HG03095 (cell line): ENCODE measurements at regions not wholly inside any gene's neighbourhood (a gene's known extent, or its start where the extent isn't known, plus 50 kb on each side); places are given as distances from the start of the nearest gene placed in this dataset.

Experiments
- ATAC-seq: cut with Tn5 transposase; IDR thresholded peaks from one replicate; pipeline ENCODE4 v1.9.1; 2021; ENCODE audit warnings: moderate library complexity; ENCODE audit not compliant: unreplicated experiment

DNA sequence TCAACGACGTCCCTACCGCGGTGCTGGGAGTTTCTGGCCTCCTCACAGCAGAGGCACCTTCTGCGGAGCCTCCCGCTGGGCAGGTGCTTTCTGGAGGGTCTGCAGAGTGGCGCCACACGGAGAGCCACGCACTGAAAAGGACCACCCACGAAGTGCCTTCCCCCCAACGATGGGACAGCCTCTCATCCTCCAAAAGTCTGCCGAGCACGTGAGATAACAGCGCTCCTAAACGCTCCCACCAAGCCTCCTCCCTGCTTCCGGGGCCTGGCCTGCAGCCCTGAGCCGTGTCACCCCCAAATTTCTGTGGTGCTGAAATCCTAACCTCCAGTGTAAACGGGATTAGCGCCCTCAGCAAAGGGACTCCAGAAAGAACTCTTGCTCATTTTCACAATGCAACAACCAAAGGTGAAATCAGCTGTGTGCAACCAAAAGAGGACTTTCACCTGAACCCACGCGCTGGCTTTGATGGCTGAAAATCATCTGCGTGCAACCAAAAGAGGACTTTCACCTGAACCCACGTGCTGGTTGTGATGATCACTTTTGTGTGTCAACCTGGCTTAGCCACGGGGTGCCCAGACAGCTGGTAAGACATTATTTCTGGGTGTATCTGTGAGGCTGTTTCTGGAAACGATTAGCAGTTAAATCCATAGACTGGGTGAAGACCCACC lies 924.6 kb downstream of the BRD1 start:
- ATAC-seq = no peak

DNA sequence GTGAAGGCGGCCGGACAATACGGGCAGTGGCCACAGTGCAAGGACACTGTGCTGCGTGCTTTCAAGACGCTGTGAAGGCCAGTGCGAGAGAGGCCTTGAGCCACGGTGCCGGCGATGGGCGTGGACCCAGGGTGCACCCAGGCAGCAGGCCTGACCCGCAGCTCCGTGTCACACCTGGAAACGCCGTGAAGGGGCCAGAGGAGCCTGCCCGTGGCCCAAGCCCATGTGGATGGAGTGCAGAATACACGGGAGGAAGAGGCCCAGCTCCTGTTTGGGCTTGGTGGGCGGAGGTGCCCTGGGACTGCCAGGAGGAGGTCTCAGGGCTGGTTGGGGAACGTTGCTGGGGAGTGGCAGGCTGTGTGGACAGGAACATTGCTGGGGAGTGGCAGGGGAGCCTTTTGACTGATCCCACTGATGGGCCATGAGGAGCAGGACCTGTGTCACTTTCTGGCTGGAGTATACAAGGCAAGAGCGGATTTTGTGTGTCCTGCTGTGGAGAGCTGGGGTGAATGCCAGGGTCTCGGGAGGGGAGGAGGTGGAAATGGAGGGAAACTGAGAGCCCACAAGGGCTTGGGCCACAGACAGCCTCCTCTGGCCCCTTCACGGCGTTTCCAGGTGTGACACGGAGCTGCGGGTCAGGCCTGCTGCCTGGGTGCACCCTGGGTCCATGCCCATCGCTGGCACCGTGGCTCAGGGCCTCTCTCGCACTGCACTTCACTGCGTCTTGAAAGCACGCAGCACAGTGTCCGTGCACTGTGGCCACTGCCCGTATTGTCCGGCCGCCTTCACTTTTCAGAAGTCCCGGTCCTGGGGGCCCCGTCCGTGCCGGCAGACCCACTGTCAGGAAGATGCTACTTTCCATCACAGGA lies 925.4 kb downstream of the BRD1 start:
- no peak for ATAC-seq

DNA sequence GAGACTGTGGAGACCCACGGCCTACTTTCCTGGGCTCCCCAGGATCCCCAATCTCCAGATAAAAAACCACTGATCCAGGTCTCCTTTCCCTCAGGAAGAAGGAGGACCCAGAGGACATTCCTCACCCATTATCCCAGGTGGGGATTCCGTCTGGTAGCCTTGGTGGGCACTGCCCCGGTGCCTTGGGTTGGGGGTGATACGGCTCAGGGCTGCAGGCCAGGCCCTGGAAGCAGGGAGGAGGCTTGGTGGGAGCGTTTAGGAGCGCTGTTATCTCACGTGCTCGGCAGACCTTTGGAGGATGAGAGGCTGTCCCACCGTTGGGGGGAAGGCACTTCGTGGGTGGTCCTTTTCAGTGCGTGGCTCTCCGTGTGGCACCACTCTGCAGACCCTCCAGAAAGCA lies 926.3 kb downstream of the BRD1 start:
- no peak for ATAC-seq

DNA sequence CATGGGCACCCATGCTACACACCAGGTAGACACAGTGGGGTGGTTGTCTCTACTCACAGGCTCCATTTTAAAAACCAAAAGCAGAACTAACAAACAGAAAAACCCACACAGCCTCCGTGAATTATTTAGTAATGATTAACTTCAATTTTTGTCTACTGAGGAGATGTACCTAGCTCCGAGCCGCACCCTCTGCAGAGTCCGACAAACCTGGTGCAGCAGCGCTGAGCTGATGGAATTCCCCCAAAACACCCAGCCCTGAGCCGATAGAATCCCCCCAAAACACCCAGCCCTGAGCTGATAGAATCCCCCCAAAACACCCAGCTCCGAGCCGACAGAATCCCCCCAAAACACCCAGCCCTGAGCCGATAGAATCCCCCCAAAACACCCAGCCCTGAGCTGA lies 927.0 kb downstream of the BRD1 start:
- no peak for ATAC-seq

DNA sequence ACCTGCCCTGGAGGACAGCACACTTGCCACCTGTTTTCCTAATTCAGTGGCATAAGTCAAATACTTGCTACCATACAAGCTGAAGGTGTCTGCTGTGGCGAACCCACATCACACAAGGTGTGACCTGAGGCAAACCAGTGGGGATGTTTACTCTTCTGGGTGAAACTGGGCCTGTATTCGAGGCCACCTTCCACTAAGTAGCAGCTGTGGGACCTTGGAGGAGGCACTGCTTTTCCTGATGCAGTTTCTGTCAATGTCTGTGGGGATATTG lies 927.4 kb downstream of the BRD1 start:
- no peak for ATAC-seq

DNA sequence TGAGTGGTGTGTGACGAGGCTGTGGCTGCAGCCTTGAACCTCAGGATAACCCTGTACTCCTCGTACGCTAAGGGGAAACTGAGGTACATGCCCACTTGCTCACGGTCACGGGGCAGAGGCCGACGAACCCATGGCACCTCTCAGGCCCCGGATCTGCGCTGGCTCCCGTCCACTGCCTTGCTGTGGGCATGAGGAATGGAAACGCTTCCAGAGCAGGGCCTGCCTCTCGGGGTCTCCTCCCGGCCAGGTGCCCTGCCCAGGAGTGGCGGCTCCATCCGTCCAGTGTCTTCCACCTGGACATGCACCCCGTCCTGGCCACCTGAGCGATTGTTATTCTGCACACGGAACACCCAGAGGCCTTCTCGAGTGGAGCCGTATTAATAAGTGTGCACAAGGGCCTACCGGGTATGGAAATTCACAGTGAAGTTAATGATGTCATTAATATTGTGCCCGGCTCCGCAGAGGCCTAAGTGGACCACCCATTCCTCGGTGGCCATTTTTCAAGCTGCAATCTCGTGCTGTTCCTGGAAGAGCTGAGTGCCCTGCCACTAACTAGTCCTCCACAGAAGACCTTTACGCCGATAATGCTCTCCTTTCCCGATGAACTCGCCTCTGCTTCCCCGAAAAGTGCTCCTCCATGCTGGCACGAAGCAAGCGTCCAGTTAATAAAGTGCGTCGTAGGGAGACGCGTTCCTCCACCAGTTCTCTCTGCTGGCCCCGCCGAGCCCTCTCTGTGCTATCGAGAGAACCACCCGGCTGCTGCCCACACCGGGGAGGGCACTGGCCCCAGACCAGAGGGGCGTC lies 927.9 kb downstream of the BRD1 start:
- no peak for ATAC-seq

DNA sequence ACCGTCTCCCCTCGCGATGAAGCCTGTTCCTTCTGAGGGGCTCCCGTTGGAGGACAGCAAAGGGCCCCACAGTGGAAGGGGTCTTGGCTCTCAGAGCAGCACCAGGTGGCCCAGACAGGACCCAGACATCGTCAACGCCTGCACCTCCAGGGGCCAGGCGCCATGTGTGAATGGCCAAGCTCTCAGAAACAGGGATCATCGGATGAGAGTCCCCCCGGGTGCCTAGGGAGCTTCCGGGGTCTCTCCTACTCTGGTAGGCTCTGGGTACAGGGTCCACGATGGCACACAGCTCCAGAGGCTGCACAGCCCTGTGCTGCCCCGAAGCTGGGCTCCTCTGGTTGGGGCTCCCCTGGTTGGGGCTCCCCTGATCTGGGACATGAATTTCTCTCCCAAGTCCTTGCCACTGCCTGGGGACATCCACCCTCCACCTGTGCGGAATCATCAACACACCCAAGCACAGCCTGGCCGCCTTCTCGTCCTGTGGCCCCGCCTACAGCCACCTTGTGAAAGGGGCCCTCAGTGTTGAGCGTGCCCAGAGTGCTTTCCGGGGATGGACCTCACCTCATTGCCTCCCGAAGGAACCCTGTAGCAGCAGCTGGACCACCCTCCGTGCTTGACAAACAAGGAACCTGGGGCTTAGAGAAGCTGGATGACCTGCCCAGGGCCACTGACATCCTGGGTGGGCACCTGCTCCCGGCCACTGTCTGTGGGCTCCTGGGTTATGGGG lies 929.0 kb downstream of the BRD1 start:
- no peak for ATAC-seq

DNA sequence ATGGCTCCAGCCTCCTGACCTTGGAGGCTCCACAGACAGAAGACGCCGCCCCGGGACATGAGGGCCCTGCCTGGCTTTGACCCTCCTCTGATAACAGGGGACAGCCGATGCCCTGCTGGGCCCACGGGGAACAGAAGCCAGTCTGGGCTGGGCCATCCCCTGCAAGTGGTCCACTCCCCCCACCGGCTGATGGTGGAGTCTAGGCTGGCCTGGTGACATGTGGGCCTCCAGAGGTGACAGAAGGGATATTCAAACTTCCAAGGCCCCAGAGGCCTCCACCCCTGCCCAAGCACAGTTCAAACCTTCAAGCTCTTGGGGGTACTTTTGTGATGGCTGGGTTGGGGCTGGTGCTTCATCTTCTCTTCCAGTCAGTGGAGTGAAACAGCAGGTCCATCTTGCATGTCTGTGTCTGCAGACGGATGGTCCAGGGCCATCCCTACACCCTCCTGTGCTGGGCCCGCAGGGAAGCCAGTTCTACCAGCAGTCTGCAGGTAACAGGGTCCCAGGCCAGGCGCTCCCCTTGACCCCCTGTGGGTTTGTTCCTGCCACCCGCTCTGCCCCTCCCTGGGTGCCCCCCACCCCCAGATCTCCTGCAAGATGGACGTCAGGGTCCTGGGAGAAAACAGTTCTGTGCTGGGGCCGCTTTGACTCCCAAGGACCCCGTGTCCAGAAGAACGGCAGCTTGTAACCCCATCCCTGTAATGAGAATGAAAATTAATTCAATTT lies 929.9 kb downstream of the BRD1 start:
- no peak for ATAC-seq

DNA sequence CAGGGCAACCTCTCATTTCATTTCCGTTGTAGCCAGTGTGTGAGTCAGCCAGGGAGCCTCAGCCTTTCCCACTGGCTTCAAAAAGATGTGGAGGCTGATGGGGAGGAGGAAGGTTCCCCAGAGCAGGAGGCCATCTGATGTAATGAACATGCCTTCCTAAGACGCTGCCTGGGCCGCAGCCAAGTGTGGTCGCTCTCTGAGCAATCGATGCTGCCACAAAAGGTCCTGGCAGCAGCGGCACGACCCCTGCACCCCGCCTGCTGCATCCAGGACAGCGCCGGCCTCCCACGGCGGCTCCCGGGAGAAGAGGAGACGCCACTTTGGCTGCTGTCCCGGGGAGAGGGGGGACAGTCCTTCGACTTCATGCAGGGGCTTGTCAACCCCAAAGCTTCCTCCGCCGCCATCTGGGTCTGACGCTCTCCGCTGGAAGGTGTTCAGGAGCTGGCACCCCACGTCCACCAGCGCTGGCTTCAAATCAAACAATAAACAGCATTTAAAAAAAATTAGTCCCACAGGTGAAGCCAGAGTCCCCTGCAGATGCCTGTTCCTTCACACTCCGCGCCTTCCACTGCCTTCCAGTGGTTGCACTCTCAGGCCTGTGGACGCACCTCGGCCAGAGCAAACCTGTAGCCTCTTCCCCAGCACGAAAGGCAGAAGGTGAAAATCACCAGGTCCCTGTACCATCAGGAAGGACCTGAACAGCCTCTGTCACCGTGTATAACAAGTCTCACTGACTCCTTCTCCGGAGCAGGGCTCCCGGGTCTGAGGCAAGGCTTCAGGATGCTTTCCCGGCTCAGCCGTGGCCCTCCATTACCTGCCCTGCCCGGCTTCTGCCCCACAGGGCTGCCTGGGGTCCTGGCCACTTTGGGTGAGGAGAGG lies 930.7 kb downstream of the BRD1 start:
- ATAC-seq = no peak

DNA sequence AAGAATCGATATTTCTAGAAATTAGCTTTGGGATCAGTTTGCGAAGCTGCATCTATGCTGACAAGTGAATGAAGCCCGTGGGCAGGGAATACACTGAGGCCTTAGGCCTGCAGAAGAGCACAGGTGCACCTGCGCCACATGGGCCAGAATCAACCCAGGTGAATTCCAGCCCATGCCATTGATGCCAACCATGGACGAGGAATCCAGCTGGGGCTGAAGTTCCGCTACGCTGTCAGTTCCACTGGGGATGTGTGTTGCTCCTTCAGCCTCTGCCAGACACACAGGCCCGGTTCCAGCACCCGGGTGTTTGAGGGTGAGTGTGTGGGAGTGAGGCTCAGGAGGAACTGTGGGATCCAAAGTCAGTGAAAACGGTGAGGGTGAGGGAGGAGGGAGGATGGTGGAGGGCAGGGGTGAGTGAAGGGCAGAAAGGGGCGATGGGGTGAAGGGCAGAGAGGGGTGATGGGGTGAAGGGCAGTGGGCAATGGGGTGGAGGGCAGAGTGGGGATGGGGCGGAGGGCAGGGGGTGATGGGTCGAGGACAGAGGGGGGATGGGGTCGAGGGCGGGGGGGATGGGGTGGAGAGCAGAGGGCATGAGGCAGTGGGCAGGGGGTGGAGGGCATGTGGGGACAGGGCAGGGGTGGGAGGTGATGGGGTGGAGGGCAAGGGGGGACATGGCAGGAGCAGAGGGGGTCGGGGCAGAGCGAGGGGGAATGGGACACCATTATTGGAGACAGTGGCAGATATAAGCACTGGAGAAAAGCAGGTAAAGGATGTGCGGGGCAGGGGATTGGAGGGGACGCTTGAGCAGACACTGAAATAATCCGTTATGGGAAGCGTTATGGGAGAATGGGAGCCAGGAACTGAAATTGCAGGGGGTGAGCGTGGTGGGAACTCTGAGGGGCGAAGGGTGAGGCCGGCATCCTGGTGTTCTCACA lies 931.6 kb downstream of the BRD1 start:
- ATAC-seq = no peak

DNA sequence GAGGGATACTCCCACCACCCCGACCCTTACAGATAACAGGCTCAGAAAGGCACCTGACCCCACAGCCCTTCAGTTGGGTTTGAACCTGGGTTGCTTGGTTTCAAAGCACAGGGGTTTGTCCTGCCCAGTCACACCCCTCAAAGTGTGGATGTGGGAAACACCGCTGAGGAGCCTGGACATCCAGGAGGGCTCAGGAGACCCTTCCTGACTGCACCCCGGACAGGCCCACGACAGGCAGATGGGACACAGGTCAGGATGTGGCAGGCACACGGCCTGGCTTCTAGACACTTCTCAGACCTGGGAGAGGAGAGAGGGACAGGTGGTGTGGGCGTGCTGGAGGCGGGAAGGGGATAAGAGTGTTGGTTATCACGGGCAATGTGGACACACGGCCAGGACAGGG lies 932.3 kb downstream of the BRD1 start:
- no peak for ATAC-seq

DNA sequence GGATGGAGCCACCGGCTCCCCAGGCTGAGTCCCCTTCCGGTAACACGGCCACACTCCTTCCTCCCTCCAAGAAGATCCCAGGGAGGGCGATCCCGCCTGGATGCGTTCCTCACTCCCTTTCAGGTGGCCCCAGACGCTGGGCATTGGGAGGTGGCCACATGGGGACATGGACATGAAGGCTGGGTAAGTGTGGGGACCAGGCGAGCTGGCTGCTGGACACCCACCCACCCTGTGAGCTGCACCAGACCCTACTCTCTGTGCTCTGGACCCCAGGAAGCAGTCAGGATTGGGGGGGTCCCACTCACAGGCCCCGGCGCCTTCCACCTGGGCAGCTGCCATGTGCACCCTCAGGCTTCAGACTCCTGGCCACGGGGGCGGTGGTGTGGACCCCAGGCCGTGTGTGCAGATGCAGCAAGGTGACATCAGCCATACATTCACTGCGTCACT lies 932.8 kb downstream of the BRD1 start:
- ATAC-seq = no peak

DNA sequence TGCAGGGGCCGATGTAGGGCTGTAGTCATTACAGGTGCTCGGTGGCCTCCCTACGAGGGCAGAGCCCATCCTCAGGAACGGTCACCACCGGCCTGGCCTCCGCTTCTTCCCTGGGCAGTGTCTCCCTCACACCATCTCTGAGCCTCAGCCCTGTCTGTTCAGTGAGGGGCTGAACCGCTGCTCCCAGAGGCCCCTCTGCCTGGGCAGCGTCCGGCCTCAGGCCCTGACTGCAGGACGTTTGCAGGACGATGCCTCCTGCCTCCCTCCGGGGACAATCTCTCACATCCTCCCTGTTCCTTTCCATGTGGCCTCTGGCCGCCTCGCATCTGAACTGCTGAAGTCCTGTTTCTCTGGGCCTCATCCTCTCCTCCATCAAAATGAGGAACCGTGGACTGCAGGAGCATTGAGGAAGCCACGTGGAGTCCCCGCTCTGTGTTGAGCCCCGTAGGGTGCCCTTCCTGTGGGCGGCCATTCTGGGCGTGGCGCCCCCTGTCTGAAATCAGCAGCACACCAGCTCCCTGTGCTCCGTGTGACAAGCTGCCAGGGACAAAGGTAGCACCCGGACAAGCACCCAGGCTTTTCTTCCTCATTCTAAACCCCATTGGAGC lies 933.5 kb downstream of the BRD1 start:
- ATAC-seq = no peak

DNA sequence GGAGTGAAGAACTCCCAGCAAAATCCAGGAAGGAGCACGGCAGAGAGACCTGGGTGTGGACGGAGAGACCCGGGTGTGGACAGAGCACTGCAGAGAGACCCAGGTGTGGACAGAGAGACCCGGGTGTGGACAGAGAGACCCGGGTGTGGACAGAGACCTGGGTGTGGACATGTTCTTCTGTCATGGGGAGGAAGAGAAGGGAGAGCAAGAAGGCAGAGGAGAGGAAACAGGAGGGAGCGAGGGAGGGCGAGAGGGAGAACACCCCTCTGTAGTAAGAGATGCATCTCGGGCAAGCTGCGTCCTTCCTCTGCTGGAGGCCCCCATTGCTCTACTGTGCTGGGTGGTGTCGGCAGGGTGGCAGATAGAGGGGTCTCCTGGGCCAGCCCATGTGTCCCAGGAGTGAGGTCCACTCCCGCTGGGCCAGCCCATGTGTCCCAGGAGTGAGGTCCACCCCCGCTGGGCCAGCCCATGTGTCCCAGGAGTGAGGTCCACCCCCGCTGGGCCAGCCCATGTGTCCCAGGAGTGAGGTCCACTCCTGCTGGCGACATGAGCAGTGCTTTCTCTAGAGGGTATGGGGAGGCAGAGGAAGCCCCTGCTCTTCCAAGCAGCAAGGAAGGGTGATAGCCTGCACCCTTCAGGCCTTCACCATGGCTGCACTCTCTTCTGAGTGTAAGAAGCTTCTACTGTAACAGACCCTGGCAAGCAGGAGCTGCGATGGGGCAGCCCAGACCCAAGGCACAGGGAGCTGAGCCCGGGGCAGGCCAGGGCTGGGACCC lies 934.2 kb downstream of the BRD1 start:
- ATAC-seq = no peak

DNA sequence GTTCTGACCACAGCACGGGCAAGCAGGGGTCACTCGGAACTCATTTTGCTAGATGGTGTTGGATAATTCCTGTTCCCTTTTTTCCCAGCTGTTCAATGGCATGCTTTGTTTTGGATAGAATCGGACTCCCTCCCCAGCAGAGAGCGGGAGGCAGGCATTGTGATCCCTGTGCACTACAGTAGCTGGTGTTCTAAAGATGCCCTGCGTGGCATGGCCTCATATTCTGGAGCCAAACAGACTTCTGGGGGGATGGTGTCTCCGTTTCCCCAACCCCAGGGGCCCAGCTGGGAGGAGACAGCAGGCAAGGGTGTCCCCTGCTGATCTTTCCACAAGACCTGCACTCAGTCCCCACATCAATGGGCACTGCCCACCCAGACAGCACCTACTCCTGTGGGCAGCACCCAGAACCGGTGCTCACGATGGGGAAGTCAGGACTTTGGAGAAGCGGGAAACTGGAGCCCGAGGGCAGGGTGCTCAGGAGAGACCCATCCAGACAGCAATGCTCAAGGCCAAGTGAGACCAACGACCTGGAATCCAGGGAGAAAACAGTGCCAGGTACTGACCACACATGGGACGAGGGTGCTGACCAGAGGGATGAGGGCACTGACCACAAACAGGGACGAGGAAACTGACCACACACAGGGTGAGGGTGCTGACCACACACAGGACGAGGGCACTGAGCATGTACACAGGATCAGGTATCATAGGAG lies 934.9 kb downstream of the BRD1 start:
- ATAC-seq = no peak

DNA sequence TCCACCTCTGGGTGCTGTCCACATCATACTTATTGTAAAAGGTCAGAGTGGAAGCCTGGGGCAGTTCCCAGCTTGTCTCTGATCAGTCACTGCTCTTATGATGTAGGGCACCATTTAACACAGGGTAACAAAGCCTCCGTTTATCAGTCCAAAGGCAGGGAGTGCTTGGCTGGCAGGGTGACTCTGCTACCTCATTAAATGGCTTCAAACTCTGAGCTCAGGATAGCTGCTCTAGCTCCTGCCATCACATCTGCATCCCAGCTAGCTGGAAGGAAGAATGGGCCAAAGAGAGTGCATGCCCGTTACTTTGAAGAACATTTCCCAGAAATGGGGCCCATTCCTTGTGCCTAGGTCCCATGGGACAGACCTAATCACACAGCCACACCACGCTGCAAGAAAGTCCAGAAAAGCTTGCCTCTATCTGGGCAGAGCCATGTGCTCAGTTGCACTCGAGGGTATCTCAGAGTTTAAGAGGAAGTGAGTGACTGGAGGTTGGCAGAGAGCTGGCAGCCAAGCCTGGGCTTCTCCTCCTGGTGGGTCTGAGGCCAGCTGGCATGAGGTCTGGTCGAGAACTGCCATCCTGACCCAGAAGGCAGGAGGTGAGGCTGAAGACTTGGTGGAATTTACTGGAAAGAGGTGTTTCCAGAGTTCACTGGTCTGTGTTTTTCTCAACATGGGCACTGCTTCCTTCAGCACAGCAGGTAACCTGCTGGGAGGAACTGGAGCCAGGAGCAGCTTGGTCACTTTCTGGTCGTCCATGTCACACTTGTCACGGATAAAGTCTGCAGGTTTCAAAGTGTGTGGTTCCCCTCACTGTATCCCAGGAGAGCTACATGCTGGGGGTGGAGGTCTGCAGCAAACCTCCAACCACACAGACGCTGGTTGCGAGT lies 935.7 kb downstream of the BRD1 start:
- no peak for ATAC-seq
